Activated T-cell treated with anti-CD3 and anti-CD28 coated beads, Interleukin-2, amount 50 U/mL, for 72 hours (primary cell): ENCODE measurements at regions not wholly inside any gene's neighbourhood (a gene's known extent, or its start where the extent isn't known, plus 50 kb on each side); places are given as distances from the start of the nearest gene placed in this dataset.

Experiments
- ATAC-seq, 2 donors: fragments of 150-1000 bp; cut with Tn5 transposase; replicated peaks in 1 of 2; 2 replicates each; pipeline ENCODE4 v1.10.0; 2021; ENCODE audit warnings: moderate library complexity in 2 of 2, mild to moderate bottlenecking in 1 of 2
- DNase-seq, 2 donors: peaks; one replicate each; pipeline ENCODE4 v3.0.0; 2021 to 2022; ENCODE audit warnings: mixed read lengths in 1 of 2
- H3K27ac Mint-ChIP-seq: one replicate; pipeline ENCODE4 v1.8.0; 2022; ENCODE audit warnings: mild to moderate bottlenecking, moderate library complexity, mixed read lengths
- H3K27me3 Mint-ChIP-seq: one replicate; pipeline ENCODE4 v1.8.0; 2022; ENCODE audit warnings: low read depth, mixed read lengths
- H3K36me3 Mint-ChIP-seq, 2 donors: one replicate each; pipeline ENCODE4 v1.8.0; 2022; ENCODE audit warnings: mixed read lengths in 2 of 2, mild to moderate bottlenecking in 1 of 2; ENCODE audit not compliant: insufficient read depth in 2 of 2
- H3K4me1 Mint-ChIP-seq: one replicate; pipeline ENCODE4 v1.8.0; 2022; ENCODE audit warnings: low read depth, mixed read lengths
- H3K4me3 Mint-ChIP-seq, 2 donors: one replicate each; pipeline ENCODE4 v1.8.0; 2022; ENCODE audit warnings: mild to moderate bottlenecking in 2 of 2, mixed read lengths in 2 of 2, moderate library complexity in 2 of 2
- H3K9me3 Mint-ChIP-seq, 2 donors: one replicate each; pipeline ENCODE4 v1.8.0; 2022; ENCODE audit warnings: mixed read lengths in 2 of 2

DNA sequence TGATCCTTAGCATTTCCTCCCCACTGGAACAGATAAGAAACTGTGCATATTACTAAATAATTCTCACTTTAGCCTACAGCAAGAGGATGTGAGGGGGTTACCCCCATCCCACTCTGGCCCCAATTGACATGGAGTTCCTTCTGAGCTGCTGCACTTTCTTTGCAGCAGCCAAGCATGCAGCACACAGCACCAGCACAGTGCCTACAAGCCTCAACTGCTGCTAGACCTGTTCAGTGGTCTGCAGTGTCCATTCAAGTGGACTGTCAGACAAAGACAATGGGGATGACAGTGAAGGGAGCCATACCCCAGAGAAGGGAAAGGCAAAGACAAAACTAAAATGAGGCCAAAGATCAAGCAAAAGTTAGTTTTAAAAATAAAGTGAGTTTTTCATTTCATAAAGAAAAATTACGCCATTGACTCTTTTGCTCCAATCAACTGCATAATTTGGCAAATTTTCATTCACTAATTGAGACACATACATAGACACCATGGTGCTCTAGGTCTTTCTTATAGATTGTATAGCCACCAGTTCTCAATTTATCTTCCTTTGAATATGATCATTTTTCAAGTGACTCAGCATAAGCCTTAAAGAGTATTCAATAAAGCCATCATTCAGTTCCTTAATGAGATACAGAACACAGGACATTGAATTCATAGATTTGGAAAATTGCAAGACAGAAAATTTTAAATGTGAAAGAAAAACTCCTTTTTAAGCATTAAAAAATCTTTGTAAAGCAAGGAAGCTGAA, 410.6 kb downstream of the HNRNPD start:
- Mint-ChIP-seq H3K27me3 (peaks cover 10% of the 10 kb centered on the region), H3K4me3 (no peak overlapping the region), H3K36me3 (no peaks in the 10 kb centered on the region), H3K4me1 (peaks cover 6% of the 10 kb centered on the region), H3K27ac (no peak overlapping the region), H3K9me3 (no peaks in the 10 kb centered on the region)
- DNase-seq = no peak
- no peak for ATAC-seq

DNA sequence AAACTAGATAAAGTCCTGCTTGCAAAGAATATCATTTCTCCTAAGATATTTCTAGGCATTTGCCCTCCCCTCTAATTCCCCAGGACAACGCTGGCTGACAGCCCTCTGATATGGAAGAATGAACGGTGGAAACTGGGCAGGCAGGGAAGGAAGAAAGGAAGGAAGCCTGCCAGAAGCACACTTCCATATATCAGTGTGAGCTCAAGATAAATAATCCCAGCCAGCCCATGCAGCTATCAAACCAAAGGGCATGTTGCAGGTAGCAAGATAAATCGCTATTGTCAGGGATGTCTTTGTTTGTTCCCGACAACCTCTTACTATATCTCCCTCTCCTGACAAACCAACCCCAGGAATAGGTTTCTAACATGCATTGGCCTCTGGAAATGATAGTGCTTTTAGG, 412.8 kb downstream of the HNRNPD start:
- no peaks in the 10 kb centered on the region for H3K27me3 Mint-ChIP-seq
- DNase-seq = no peak
- H3K4me3 Mint-ChIP-seq = no peak overlapping the region
- peaks cover 6% of the 10 kb centered on the region for H3K4me1 Mint-ChIP-seq
- no peak overlapping the region for H3K27ac Mint-ChIP-seq
- ATAC-seq = no peak
- H3K36me3 Mint-ChIP-seq = no peaks in the 10 kb centered on the region
- no peaks in the 10 kb centered on the region for H3K9me3 Mint-ChIP-seq

DNA sequence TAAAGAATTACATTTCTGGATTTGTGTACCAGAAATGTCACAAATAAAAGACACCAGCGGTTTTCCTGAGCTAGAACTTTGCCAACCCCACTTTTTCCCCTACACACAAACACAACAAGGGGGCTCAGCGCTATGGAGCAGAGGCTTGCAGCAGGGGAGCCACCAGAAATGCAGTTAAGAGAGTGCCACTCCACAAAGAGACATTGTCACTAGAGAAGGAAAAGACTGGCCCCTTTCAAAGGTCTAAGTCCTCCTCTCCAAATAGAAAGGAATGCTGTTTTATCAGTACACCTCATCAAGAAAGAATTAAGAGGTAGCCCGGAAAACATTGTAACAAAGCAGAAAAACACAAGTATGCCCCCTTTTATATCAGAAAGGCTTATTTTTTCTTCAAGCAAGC, 419.5 kb downstream of the HNRNPD start:
- no peak overlapping the region for H3K4me3 Mint-ChIP-seq
- H3K27me3 Mint-ChIP-seq = peaks cover 10% of the 10 kb centered on the region
- no peaks in the 10 kb centered on the region for H3K36me3 Mint-ChIP-seq
- no peaks in the 10 kb centered on the region for H3K4me1 Mint-ChIP-seq
- H3K9me3 Mint-ChIP-seq = no peaks in the 10 kb centered on the region
- no peak overlapping the region for H3K27ac Mint-ChIP-seq
- ATAC-seq = no peak
- DNase-seq = no peak

DNA sequence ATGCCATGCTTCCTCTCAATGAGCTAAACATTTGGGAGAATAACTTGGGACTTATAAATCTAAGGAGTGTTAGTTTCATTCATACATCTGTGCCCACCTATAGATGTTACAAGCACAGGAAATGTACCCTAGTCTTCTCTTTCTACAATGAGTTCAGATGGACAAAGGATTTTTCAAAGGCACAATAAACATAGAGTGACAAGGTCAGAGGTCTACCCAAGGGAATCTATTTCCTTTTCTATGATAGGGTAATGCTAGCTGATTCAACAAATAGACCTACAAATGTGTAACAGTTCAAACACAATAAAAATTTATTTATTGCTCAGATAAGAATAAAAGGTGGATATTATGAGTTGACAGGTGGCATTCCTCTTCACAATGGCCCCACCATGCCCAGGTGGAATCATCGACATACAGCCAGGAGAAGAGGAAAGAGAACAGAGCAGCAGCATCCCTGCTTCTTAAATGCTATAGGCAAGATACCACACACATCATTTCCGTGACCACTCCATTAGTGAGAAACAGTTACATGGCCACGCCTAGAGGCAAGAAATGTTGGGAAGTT, 421.8 kb downstream of the HNRNPD start:
- H3K4me3 Mint-ChIP-seq = no peak overlapping the region
- no peaks in the 10 kb centered on the region for H3K9me3 Mint-ChIP-seq
- DNase-seq (no peak), ATAC-seq (no peak)
- no peak overlapping the region for H3K27ac Mint-ChIP-seq
- no peaks in the 10 kb centered on the region for H3K36me3 Mint-ChIP-seq
- H3K4me1 Mint-ChIP-seq = no peaks in the 10 kb centered on the region
- peaks cover 23% of the 10 kb centered on the region for H3K27me3 Mint-ChIP-seq

DNA sequence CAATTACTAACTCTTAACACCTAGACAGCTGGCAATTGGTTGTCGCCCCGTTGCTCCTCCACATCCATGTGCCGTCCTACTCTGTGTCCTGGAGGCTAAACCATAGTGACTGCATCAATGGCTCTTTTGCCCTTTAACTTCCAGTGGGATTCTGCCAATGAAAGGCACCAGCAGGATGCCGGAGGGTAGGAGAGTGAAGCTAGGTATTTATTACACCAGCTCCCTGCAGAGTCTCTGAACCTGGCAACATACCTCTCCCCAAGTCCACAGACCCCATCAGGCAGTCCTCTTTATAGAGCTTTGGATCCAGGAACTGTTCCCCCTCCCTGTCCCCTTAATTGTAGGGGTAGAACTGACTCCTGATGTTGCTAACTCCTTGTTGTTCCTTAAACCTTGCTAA, 426.8 kb downstream of the HNRNPD start:
- Mint-ChIP-seq H3K4me3 (no peak overlapping the region), H3K9me3 (no peaks in the 10 kb centered on the region), H3K36me3 (no peaks in the 10 kb centered on the region), H3K4me1 (no peaks in the 10 kb centered on the region), H3K27me3 (peaks cover 21% of the 10 kb centered on the region), H3K27ac (no peak overlapping the region)
- ATAC-seq (no peak), DNase-seq (no peak)

DNA sequence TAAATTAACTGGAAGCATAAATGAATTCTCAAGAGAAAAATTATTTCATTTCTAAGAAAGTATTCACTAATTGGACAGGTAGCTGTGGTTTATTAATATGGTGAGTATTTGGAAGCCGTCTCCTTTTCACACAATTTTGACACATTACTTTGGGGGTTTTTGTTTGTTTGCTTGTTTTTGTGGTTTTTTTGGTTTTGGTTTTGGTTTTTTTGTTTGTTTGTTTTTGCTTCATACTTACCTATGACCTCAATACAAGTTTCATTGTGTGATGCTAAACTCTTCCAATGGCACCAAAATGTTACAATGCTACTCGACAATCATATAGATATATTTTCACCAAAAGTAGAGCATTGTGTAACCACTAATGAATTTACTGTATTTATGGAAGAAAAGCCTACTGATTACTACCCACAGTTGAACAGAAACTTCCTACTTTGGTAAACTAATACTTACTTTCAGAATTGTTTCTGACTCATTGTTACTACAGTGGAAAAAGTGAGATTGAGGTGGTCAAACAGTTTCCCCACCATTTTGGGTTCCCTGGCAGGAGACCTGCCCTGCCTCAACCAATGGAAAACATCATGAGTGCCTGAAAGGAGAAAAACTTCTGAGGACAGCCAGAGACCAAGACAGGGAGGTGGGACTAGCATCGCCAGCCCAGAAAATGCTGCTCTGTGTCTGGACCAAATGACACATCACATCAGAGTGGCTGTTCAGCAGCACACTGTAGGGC, 443.1 kb downstream of the HNRNPD start:
- Mint-ChIP-seq H3K4me1 (peaks cover 11% of the 10 kb centered on the region), H3K27ac (no peak overlapping the region), H3K27me3 (peaks cover 15% of the 10 kb centered on the region), H3K4me3 (no peak overlapping the region), H3K9me3 (no peaks in the 10 kb centered on the region), H3K36me3 (no peaks in the 10 kb centered on the region)
- DNase-seq (no peak), ATAC-seq (peak in 1 of 2 donors; percentile 70)

DNA sequence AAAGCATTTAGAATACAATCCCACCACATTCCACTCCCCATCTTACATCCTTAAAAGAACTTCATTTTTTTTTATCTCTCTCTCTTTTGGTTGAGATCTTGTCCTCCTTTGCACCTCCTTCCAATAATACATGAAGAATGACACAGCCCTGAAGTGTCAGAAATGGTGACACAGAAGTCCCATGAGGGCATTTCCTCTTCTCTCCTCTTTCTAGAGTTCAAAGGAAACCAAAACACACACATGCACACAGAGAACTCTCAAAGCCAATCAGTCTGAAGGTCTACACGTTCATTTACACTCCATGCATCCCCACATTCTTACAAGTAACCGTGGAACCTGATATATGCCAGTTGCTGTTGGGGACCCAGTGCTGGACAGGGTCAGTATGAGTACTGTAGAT, 450.7 kb downstream of the HNRNPD start:
- Mint-ChIP-seq H3K27ac (no peak overlapping the region), H3K4me1 (peaks cover 14% of the 10 kb centered on the region), H3K4me3 (no peak overlapping the region), H3K36me3 (no peaks in the 10 kb centered on the region), H3K27me3 (peaks cover 26% of the 10 kb centered on the region), H3K9me3 (no peaks in the 10 kb centered on the region)
- peak; percentile 77 to 78 for ATAC-seq
- DNase-seq = peak in 1 of 2 donors; percentile 8

DNA sequence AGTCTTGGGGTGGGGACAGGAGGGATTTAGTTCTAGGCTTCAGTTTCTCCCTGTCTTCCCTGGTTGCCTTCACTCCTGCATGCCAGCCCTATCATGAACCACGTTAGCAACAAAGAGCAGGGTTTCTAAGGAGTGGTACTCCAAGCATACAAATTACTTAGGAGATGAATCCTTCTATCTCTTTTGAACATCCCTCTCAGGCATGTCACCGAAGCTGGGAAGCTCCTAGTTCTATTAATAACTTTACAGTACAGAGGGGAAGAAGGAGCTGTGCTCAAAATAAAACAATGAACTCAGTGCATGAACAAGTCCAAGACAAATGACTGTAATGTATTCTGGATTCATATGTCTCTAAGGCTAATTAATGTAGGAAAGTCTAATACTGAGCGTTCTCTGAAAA, 450.6 kb upstream of the RASGEF1B start:
- Mint-ChIP-seq H3K27ac (no peak overlapping the region), H3K36me3 (no peaks in the 10 kb centered on the region), H3K27me3 (peaks cover 21% of the 10 kb centered on the region), H3K9me3 (no peaks in the 10 kb centered on the region), H3K4me1 (peaks cover 14% of the 10 kb centered on the region), H3K4me3 (no peak overlapping the region)
- ATAC-seq (no peak), DNase-seq (no peak)

DNA sequence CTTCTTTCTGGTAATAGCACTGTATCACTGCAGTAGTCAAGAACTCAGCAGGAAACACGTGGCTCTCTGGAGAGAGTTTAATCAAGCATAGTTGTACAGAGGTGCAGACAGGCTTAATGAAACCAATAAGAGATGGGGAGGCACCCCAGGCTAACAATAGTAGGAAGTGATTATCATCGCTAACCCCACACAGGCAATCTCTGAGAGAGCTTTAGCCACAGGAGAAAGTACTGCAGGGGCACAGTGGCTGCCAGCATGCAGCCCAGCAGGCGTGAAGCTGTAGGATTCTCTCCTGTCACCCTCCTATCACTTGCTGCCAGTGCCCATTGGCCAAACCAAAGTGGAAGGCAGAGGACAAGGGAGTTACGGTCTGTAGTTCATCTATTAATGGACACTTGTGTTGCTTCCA, 450.0 kb upstream of the RASGEF1B start:
- ATAC-seq (no peak), DNase-seq (no peak)
- no peaks in the 10 kb centered on the region for H3K36me3 Mint-ChIP-seq
- no peak overlapping the region for H3K27ac Mint-ChIP-seq
- H3K4me3 Mint-ChIP-seq = no peak overlapping the region
- H3K27me3 Mint-ChIP-seq = peaks cover 18% of the 10 kb centered on the region
- H3K9me3 Mint-ChIP-seq = no peaks in the 10 kb centered on the region
- peaks cover 14% of the 10 kb centered on the region for H3K4me1 Mint-ChIP-seq

DNA sequence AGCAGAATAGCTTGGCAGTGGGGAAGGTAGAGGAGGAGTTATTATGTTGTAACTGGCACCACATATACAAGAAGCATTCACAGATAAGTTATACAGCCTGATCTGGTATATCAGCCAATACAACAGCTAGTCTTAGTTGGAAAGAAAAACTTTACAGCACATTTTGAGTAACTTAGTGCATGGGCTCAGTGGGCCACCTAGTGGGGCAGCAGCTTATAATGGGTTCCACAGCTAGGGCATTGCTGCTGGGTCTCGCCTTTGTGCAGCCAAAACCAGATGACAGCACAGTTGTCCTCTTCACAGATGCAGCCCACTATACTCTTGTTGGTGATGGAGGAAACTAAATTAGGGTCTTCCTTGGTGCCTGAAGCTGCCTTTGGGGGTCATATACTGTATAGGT, 448.1 kb upstream of the RASGEF1B start:
- no peaks in the 10 kb centered on the region for H3K9me3 Mint-ChIP-seq
- ATAC-seq (no peak), DNase-seq (no peak)
- H3K27me3 Mint-ChIP-seq = peaks cover 18% of the 10 kb centered on the region
- no peak overlapping the region for H3K27ac Mint-ChIP-seq
- no peak overlapping the region for H3K4me3 Mint-ChIP-seq
- H3K4me1 Mint-ChIP-seq = peaks cover 14% of the 10 kb centered on the region
- no peaks in the 10 kb centered on the region for H3K36me3 Mint-ChIP-seq

DNA sequence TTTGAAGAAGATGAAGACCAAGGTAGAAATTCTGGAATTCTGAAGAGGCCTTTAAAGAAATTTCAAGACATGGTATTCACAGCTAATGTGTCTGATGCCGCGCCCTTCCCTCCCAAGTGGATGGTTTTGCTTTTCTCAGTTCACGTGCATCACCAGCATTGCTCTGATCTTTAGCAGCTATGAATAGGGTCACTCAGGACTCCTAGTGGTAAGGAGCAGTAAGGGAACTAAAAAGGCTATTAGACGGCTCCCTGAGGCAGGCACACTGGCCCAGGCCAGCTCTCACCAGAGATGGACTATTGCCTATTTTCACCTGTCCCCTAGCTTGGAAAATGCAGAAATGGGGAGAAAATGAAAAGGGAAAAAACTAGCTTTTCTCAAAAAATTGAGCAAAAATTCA, 447.5 kb upstream of the RASGEF1B start:
- Mint-ChIP-seq H3K4me1 (peaks cover 19% of the 10 kb centered on the region), H3K27ac (no peak overlapping the region), H3K4me3 (no peak overlapping the region), H3K36me3 (no peaks in the 10 kb centered on the region), H3K9me3 (no peaks in the 10 kb centered on the region), H3K27me3 (peaks cover 23% of the 10 kb centered on the region)
- ATAC-seq (peak; percentile 48 to 59), DNase-seq (no peak)

DNA sequence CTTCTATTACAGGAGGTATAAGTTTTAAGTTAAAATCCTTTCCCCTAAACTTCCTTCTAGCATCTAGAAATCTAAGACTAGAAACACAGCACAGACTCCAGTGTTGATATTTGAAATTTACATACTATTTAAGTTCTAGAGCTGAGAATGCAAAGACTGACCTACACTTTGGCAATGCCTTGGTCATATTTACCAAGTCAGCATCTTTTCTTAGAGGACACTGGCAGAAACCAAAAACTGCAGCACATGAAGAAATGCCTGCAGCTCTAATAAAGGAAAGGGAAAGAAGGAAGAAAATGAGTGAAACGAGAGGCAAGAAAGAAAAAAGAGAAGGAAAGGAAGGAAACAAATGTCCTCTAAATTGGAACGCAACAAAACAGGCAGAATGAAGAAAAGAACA, 443.7 kb upstream of the RASGEF1B start:
- H3K27ac Mint-ChIP-seq = no peak overlapping the region
- ATAC-seq = no peak
- no peak for DNase-seq
- H3K4me3 Mint-ChIP-seq = no peak overlapping the region
- no peaks in the 10 kb centered on the region for H3K9me3 Mint-ChIP-seq
- peaks cover 28% of the 10 kb centered on the region for H3K27me3 Mint-ChIP-seq
- no peaks in the 10 kb centered on the region for H3K36me3 Mint-ChIP-seq
- H3K4me1 Mint-ChIP-seq = peaks cover 16% of the 10 kb centered on the region

DNA sequence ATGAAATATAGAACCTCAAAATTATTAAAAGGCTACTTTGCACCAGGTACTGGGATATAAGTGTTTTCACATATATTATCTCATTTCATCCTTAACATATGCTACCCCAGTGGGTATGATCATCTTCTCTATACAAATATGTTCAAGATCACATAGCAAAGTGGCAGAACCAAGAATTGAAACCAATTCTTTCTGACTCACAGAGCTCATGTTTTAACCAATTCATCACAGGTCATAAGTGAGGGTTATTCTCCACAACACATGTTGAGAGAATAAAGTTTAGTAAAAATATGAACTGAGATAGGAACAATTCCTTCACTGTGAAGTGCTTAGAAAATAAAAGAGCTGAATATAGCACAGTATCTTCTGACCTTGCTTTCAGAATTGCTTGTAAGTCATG, 442.9 kb upstream of the RASGEF1B start:
- H3K27ac Mint-ChIP-seq = no peak overlapping the region
- ATAC-seq (peak; percentile 45 to 58), DNase-seq (no peak)
- no peaks in the 10 kb centered on the region for H3K9me3 Mint-ChIP-seq
- peaks cover 31% of the 10 kb centered on the region for H3K27me3 Mint-ChIP-seq
- peaks cover 16% of the 10 kb centered on the region for H3K4me1 Mint-ChIP-seq
- H3K36me3 Mint-ChIP-seq = no peaks in the 10 kb centered on the region
- no peak overlapping the region for H3K4me3 Mint-ChIP-seq
